PC-3 (cell line): ENCODE measurements at regions not wholly inside any gene's neighbourhood (a gene's known extent, or its start where the extent isn't known, plus 50 kb on each side); places are given as distances from the start of the nearest gene placed in this dataset.
"Not testable (repeated sequence)": the region's sequence is repeated elsewhere in the genome, so short reads cannot be mapped to it uniquely, and the experiment has no call there.

Source experiments
- CTCF ChIP-seq: fragments of 300-600 bp; sonication (generic); conservative IDR thresholded peaks from 2 replicates; pipeline ENCODE4 v1.5.1; 2017; ENCODE audit warnings: antibody characterized with exemption, low read depth, mild to moderate bottlenecking, low read length
- EZH2 ChIP-seq: fragments of 300-600 bp; sonication (generic); IDR thresholded peaks from one replicate; pipeline ENCODE4 v1.6.1; 2017; ENCODE audit warnings: antibody characterized with exemption, mild to moderate bottlenecking, low read length; ENCODE audit not compliant: unreplicated experiment

GRCh38 chr3:195642311-195642710, 58.6 kb upstream of the APOD start:
- TF ChIP-seq CTCF, EZH2: not testable (repeated sequence)
